GM10266 (cell line): ENCODE measurements at regions not wholly inside any gene's neighbourhood (a gene's known extent, or its start where the extent isn't known, plus 50 kb on each side); places are given as distances from the start of the nearest gene placed in this dataset.

Experiments
- DNase-seq: peaks from one replicate; pipeline ENCODE4 v3.0.0; 2012; ENCODE audit errors: extremely low spot score
- CTCF ChIP-seq: IDR thresholded peaks from 2 replicates; pipeline ENCODE4 v1.5.1; 2012; ENCODE audit warnings: mild to moderate bottlenecking, low read depth; ENCODE audit not compliant: control insufficient read depth, insufficient read depth; ENCODE audit errors: missing control alignments

- DNase-seq = no peak
- TF ChIP-seq CTCF = no peak
Measured at GRCh38 chr15:77855871-77856270, 221.6 kb downstream of the TBC1D2B start.

- DNase-seq = no peak
- no peak for TF ChIP-seq CTCF
Measured at GRCh38 chr15:77854980-77855379, 222.3 kb upstream of the LINGO1 start.

- no peak for TF ChIP-seq CTCF
- no peak for DNase-seq
Measured at GRCh38 chr15:77853910-77854309, 221.2 kb upstream of the LINGO1 start.

GRCh38 chr15:77853008-77853328, 220.3 kb upstream of the LINGO1 start:
- no peak for DNase-seq
- no peak for TF ChIP-seq CTCF

- TF ChIP-seq CTCF = no peak
- no peak for DNase-seq
Measured at GRCh38 chr15:77852241-77853007, 219.7 kb upstream of the LINGO1 start.

- no peak for TF ChIP-seq CTCF
- DNase-seq = no peak
Measured at GRCh38 chr15:77851691-77852090, 219.0 kb upstream of the LINGO1 start.

GRCh38 chr15:77851086-77851485, 218.4 kb upstream of the LINGO1 start:
- no peak for TF ChIP-seq CTCF
- no peak for DNase-seq
